ENCODE measurements at regions not wholly inside any gene's neighbourhood (a gene's known extent, or its start where the extent isn't known, plus 50 kb on each side); places are given as distances from the start of the nearest gene placed in this dataset.

DNA sequence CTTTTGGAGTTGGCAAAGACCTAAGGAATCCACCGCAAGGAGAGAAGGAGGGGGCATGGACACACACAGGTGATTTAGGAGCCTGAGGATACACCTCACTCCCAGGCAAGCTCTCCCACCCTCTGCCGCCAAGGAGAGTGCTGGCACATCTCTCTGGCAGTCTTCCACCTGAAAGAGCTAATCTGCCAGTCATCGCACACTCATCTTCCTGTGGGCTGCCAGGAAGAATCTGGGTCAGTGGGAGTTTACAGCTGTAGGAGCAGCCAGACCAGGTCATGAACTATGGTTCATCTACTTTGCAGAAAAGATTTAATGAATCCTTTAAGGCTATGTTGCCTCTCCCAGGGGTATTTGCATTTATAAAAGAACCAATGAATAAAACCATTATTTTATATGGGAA lies 170.6 kb upstream of the TSC22D2 start:
- TF ChIP-seq TCF7 (CRISPR knock-in tag; IDR thresholded peaks at IDR 0.05; ENCODE audit: low read depth) (no peak), ATF3 (CRISPR knock-in tag; conservative IDR thresholded peaks at IDR 0.05) (no peak), KAT7 (CRISPR knock-in tag; IDR thresholded peaks at IDR 0.05; ENCODE audit: borderline replicate concordance) (no peak), FOXP1 (CRISPR knock-in tag; IDR thresholded peaks at IDR 0.05; ENCODE audit: borderline replicate concordance) (no peak)
